ENCODE measurements at regions not wholly inside any gene's neighbourhood (a gene's known extent, or its start where the extent isn't known, plus 50 kb on each side); places are given as distances from the start of the nearest gene placed in this dataset.

- no peak for DNase-seq (ENCODE audit: low read depth)
- H3K4me3 ChIP-seq (ENCODE audit: low read depth, low read length), result no peak overlapping the region
- TF ChIP-seq CTCF (conservative IDR thresholded peaks at IDR 0.05; ENCODE audit: low read depth, low read length), result no peak
Observed at GRCh38 chr4:18749391-18749790, 727.8 kb upstream of the LCORL start.

GRCh38 chr4:18736551-18736950 is 715.0 kb upstream of the LCORL start:
- H3K4me3 ChIP-seq (ENCODE audit: low read depth, low read length), result no peak overlapping the region
- TF ChIP-seq CTCF (conservative IDR thresholded peaks at IDR 0.05; ENCODE audit: low read depth, low read length), result no peak
- no peak for DNase-seq (ENCODE audit: low read depth)

- no peak overlapping the region for H3K4me3 ChIP-seq (ENCODE audit: low read depth, low read length)
- DNase-seq (ENCODE audit: low read depth), result no peak
- TF ChIP-seq CTCF (conservative IDR thresholded peaks at IDR 0.05; ENCODE audit: low read depth, low read length), result no peak
Observed at GRCh38 chr4:18735740-18736268, 714.2 kb upstream of the LCORL start.

GRCh38 chr4:18734405-18734804 is 712.9 kb upstream of the LCORL start:
- no peak for DNase-seq (ENCODE audit: low read depth)
- H3K4me3 ChIP-seq (ENCODE audit: low read depth, low read length), result no peak overlapping the region
- TF ChIP-seq CTCF (conservative IDR thresholded peaks at IDR 0.05; ENCODE audit: low read depth, low read length), result no peak

- no peak for DNase-seq (ENCODE audit: low read depth)
- no peak overlapping the region for H3K4me3 ChIP-seq (ENCODE audit: low read depth, low read length)
- no peak for TF ChIP-seq CTCF (conservative IDR thresholded peaks at IDR 0.05; ENCODE audit: low read depth, low read length)
Observed at GRCh38 chr4:18733961-18734360, 712.4 kb upstream of the LCORL start.

- H3K4me3 ChIP-seq (ENCODE audit: low read depth, low read length), result no peak overlapping the region
- no peak for DNase-seq (ENCODE audit: low read depth)
- TF ChIP-seq CTCF (conservative IDR thresholded peaks at IDR 0.05; ENCODE audit: low read depth, low read length), result no peak
Observed at GRCh38 chr4:18722748-18723191, 701.2 kb upstream of the LCORL start.

GRCh38 chr4:18698119-18698883 is 676.7 kb upstream of the LCORL start:
- no peak overlapping the region for H3K4me3 ChIP-seq (ENCODE audit: low read depth, low read length)
- no peak for DNase-seq (ENCODE audit: low read depth)
- no peak for TF ChIP-seq CTCF (conservative IDR thresholded peaks at IDR 0.05; ENCODE audit: low read depth, low read length)
